SK-N-SH (cell line): ENCODE measurements at regions not wholly inside any gene's neighbourhood (a gene's known extent, or its start where the extent isn't known, plus 50 kb on each side); places are given as distances from the start of the nearest gene placed in this dataset.

Experiments used
- CTCF ChIP-seq: fragments of 200-600 bp; sonication (generic); IDR thresholded peaks from 2 replicates; pipeline ENCODE4 v1.6.1; 2017; ENCODE audit warnings: antibody characterized with exemption, mild to moderate bottlenecking, moderate library complexity
- FOXJ3 ChIP-seq: sonication (generic); formaldehyde crosslinking; IDR thresholded peaks from 2 replicates; pipeline ENCODE4 v1.5.1; 2020; ENCODE audit warnings: mild to moderate bottlenecking, missing genetic modification reagents
- FOXM1 ChIP-seq: IDR thresholded peaks from 2 replicates; pipeline ENCODE4 v1.4.0; 2012; ENCODE audit warnings: low read depth, mild to moderate bottlenecking
- RAD21 ChIP-seq: IDR thresholded peaks from 2 replicates; pipeline ENCODE4 v1.6.1; 2012; ENCODE audit warnings: mild to moderate bottlenecking, low read length
- TAF1 ChIP-seq: IDR thresholded peaks from 2 replicates; pipeline ENCODE4 v1.6.1; 2012; ENCODE audit warnings: low read depth, mild to moderate bottlenecking, low read length, moderate library complexity, borderline replicate concordance
- TCF12 ChIP-seq: IDR thresholded peaks from 2 replicates; pipeline ENCODE4 v1.4.0; 2012

GRCh38 chr4:128381748-128382559 is 94.3 kb upstream of the PGRMC2 start:
- TF ChIP-seq FOXJ3 (CRISPR knock-in tag) (no peak), TAF1 (no peak), RAD21 (no peak), FOXM1 (no peak), CTCF (no peak), TCF12 (no peak)
